Neural cell (in vitro differentiated cells): ENCODE measurements at regions not wholly inside any gene's neighbourhood (a gene's known extent, or its start where the extent isn't known, plus 50 kb on each side); places are given as distances from the start of the nearest gene placed in this dataset.

Experiments
- CTCF ChIP-seq: fragments of 450-650 bp; IDR thresholded peaks from 2 replicates; pipeline ENCODE4 v1.5.1; 2014; ENCODE audit warnings: antibody characterized with exemption, mild to moderate bottlenecking, moderate library complexity; ENCODE audit not compliant: poor library complexity, severe bottlenecking
- EP300 ChIP-seq: fragments of 450-650 bp; conservative IDR thresholded peaks from 2 replicates; pipeline ENCODE4 v1.6.1; 2014; ENCODE audit warnings: antibody characterized with exemption, mild to moderate bottlenecking, moderate library complexity; ENCODE audit not compliant: poor library complexity, severe bottlenecking
- EZH2 ChIP-seq: fragments of 200-600, 300-800 bp; shearing (Covaris generic), sonication (generic); IDR thresholded peaks from 2 replicates; pipeline ENCODE4 v1.6.1; 2014; ENCODE audit warnings: antibody characterized with exemption, low read length, borderline replicate concordance, mild to moderate bottlenecking; ENCODE audit not compliant: insufficient read depth, poor library complexity, severe bottlenecking
- POLR2AphosphoS5 ChIP-seq: IDR thresholded peaks from 2 replicates; pipeline ENCODE4 v1.6.1; 2012
- RAD21 ChIP-seq: fragments of 450-650 bp; conservative IDR thresholded peaks from 2 replicates; pipeline ENCODE4 v1.6.1; 2014; ENCODE audit warnings: antibody characterized with exemption, mild to moderate bottlenecking, moderate library complexity
- REST ChIP-seq: IDR thresholded peaks from 2 replicates; pipeline ENCODE4 v1.6.1; 2012; ENCODE audit warnings: borderline replicate concordance

- no peak for TF ChIP-seq RAD21
- TF ChIP-seq POLR2AphosphoS5: no peak
- TF ChIP-seq REST: no peak
- TF ChIP-seq CTCF: no peak
- no peak for TF ChIP-seq EP300
- TF ChIP-seq EZH2: no peak
Measured at GRCh38 chr20:39808613-39809012, 846.5 kb downstream of the DHX35 start.
